Neural cell (in vitro differentiated cells): ENCODE measurements at regions not wholly inside any gene's neighbourhood (a gene's known extent, or its start where the extent isn't known, plus 50 kb on each side); places are given as distances from the start of the nearest gene placed in this dataset.

Experiments used
- H2AFZ ChIP-seq: fragments of 200-600, 300-800 bp; sonication (generic), shearing (Covaris generic); 2 replicates; pipeline ENCODE4 v1.6.0; 2014; ENCODE audit warnings: low read depth, mild to moderate bottlenecking, antibody characterized with exemption, low read length, moderate library complexity
- H3F3A ChIP-seq: fragments of 200-600 bp; shearing (Covaris generic); 2 replicates; pipeline ENCODE4 v1.6.1; 2016; ENCODE audit warnings: mild to moderate bottlenecking, moderate library complexity, mixed read lengths, antibody characterized with exemption, low read length; ENCODE audit not compliant: insufficient read depth, poor library complexity, severe bottlenecking
- H3K27ac ChIP-seq: fragments of 200-600, 300-800 bp; sonication (generic), shearing (Covaris generic); 2 replicates; pipeline ENCODE4 v1.5.1; 2014; ENCODE audit warnings: mild to moderate bottlenecking, low read length, moderate library complexity
- H3K27me3 ChIP-seq: fragments of 300-800, 200-600 bp; sonication (generic), shearing (Covaris generic); 2 replicates; pipeline ENCODE4 v1.6.0; 2014; ENCODE audit warnings: mild to moderate bottlenecking, low read depth, low read length, moderate library complexity; ENCODE audit not compliant: insufficient read depth
- H3K36me3 ChIP-seq: fragments of 300-800, 200-600 bp; sonication (generic), shearing (Covaris generic); 2 replicates; pipeline ENCODE4 v1.5.1; 2014; ENCODE audit warnings: mild to moderate bottlenecking, antibody characterized with exemption, low read length, moderate library complexity; ENCODE audit not compliant: insufficient read depth
- H3K4me2 ChIP-seq: fragments of 300-800, 200-600 bp; sonication (generic), shearing (Covaris generic); 2 replicates; pipeline ENCODE4 v1.6.0; 2014; ENCODE audit warnings: mild to moderate bottlenecking, low read length
- H3K4me3 ChIP-seq: fragments of 300-800, 200-600 bp; sonication (generic), shearing (Covaris generic); 2 replicates; pipeline ENCODE4 v1.5.1; 2014; ENCODE audit warnings: mild to moderate bottlenecking, low read length, moderate library complexity
- H3K79me2 ChIP-seq: fragments of 200-600 bp; shearing (Covaris generic); replicated peaks from 2 replicates; pipeline ENCODE4 v1.6.0; 2014; ENCODE audit warnings: mild to moderate bottlenecking, low read length, moderate library complexity; ENCODE audit not compliant: insufficient read depth
- H3K9ac ChIP-seq: fragments of 300-800, 200-600 bp; sonication (generic), shearing (Covaris generic); 2 replicates; pipeline ENCODE4 v1.6.1; 2016; ENCODE audit warnings: mild to moderate bottlenecking, low read length, mixed read lengths
- H3K9me2 ChIP-seq: fragments of 200-600 bp; shearing (Covaris generic); 2 replicates; pipeline ENCODE4 v1.6.1; 2016; ENCODE audit warnings: mild to moderate bottlenecking, low read length, mixed read lengths; ENCODE audit not compliant: insufficient read depth
- H3K9me3 ChIP-seq: fragments of 200-600, 300-800 bp; sonication (generic), shearing (Covaris generic); 2 replicates; pipeline ENCODE4 v1.6.1; 2016; ENCODE audit warnings: mild to moderate bottlenecking, mixed run types, low read length, moderate library complexity, mixed read lengths
- H4K20me1 ChIP-seq: fragments of 200-600 bp; shearing (Covaris generic); 2 replicates; pipeline ENCODE4 v1.6.1; 2016; ENCODE audit warnings: mild to moderate bottlenecking, mixed run types; ENCODE audit not compliant: insufficient read depth
- EP300 ChIP-seq: fragments of 450-650 bp; conservative IDR thresholded peaks from 2 replicates; pipeline ENCODE4 v1.6.1; 2014; ENCODE audit warnings: antibody characterized with exemption, mild to moderate bottlenecking, moderate library complexity; ENCODE audit not compliant: poor library complexity, severe bottlenecking
- EZH2 ChIP-seq: fragments of 200-600, 300-800 bp; shearing (Covaris generic), sonication (generic); IDR thresholded peaks from 2 replicates; pipeline ENCODE4 v1.6.1; 2014; ENCODE audit warnings: antibody characterized with exemption, low read length, borderline replicate concordance, mild to moderate bottlenecking; ENCODE audit not compliant: insufficient read depth, poor library complexity, severe bottlenecking
- MXI1 ChIP-seq: fragments of 450-650 bp; conservative IDR thresholded peaks from 2 replicates; pipeline ENCODE4 v1.6.1; 2014; ENCODE audit warnings: antibody characterized with exemption, mild to moderate bottlenecking; ENCODE audit not compliant: poor library complexity, severe bottlenecking
- POLR2AphosphoS5 ChIP-seq: IDR thresholded peaks from 2 replicates; pipeline ENCODE4 v1.6.1; 2012
- RAD21 ChIP-seq: fragments of 450-650 bp; conservative IDR thresholded peaks from 2 replicates; pipeline ENCODE4 v1.6.1; 2014; ENCODE audit warnings: antibody characterized with exemption, mild to moderate bottlenecking, moderate library complexity
- REST ChIP-seq: IDR thresholded peaks from 2 replicates; pipeline ENCODE4 v1.6.1; 2012; ENCODE audit warnings: borderline replicate concordance
- SMC3 ChIP-seq: fragments of 450-650 bp; conservative IDR thresholded peaks from 2 replicates; pipeline ENCODE4 v1.6.1; 2014; ENCODE audit warnings: antibody characterized with exemption, mild to moderate bottlenecking, moderate library complexity; ENCODE audit not compliant: poor library complexity
- TAF1 ChIP-seq: IDR thresholded peaks from 2 replicates; pipeline ENCODE4 v1.6.1; 2012; ENCODE audit warnings: low read depth
- TF ChIP-seq, protein P1 (sequence below): fragments of 450-650 bp; IDR thresholded peaks from 2 replicates; pipeline ENCODE4 v1.5.1; 2014; ENCODE audit warnings: antibody characterized with exemption, mild to moderate bottlenecking, moderate library complexity; ENCODE audit not compliant: poor library complexity, severe bottlenecking

- no peaks in the 10 kb centered on the region for H3K27me3 ChIP-seq
Measured at GRCh38 chr1:74830766-74831165, 97.8 kb downstream of the TYW3 start.

DNA sequence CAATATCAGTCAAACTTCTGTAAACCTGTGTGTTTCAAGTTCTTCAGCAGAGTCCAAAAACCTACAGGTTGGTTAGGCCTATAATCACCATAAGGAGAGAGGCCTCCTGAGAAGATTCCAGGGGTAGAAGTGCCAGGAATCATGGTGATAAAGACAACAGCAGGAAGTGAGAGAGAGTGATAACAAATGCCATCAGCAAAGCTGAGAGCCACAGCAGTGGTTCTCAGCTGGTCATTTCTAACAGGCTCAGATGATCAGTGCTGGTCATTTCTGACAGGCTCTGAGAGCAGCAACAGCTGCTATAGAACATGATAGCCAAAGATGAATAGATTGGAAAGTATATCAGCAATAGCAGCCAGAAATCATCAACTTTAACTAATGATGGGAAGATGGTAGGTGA, 101.3 kb downstream of the TYW3 start:
- no peak overlapping the region for H3K27ac ChIP-seq
- H3K9me2 ChIP-seq = no peaks in the 10 kb centered on the region
- H3F3A ChIP-seq = no peaks in the 10 kb centered on the region
- H3K4me2 ChIP-seq = no peak overlapping the region
- H2AFZ ChIP-seq = no peak overlapping the region
- H3K27me3 ChIP-seq = no peaks in the 10 kb centered on the region
- H3K79me2 ChIP-seq = no peaks in the 10 kb centered on the region
- H3K9ac ChIP-seq = no peak overlapping the region
- H3K36me3 ChIP-seq = no peaks in the 10 kb centered on the region
- H3K9me3 ChIP-seq = no peaks in the 10 kb centered on the region
- H3K4me3 ChIP-seq = no peak overlapping the region
- no peaks in the 10 kb centered on the region for H4K20me1 ChIP-seq
- no peak for TF ChIP-seq EZH2
- no peak for TF ChIP-seq REST
- no peak for TF ChIP-seq TAF1
- no peak for TF ChIP-seq EP300
- TF ChIP-seq RAD21 = no peak
- TF ChIP-seq SMC3 = no peak
- no peak for TF ChIP-seq POLR2AphosphoS5
- TF ChIP-seq, protein P1, sequence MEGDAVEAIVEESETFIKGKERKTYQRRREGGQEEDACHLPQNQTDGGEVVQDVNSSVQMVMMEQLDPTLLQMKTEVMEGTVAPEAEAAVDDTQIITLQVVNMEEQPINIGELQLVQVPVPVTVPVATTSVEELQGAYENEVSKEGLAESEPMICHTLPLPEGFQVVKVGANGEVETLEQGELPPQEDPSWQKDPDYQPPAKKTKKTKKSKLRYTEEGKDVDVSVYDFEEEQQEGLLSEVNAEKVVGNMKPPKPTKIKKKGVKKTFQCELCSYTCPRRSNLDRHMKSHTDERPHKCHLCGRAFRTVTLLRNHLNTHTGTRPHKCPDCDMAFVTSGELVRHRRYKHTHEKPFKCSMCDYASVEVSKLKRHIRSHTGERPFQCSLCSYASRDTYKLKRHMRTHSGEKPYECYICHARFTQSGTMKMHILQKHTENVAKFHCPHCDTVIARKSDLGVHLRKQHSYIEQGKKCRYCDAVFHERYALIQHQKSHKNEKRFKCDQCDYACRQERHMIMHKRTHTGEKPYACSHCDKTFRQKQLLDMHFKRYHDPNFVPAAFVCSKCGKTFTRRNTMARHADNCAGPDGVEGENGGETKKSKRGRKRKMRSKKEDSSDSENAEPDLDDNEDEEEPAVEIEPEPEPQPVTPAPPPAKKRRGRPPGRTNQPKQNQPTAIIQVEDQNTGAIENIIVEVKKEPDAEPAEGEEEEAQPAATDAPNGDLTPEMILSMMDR = no peak
- TF ChIP-seq MXI1 = no peak

More at GRCh38 chr1:74830766-74831165, 97.8 kb downstream of the TYW3 start:
- no peak overlapping the region for H2AFZ ChIP-seq
- H3K79me2 ChIP-seq = no peaks in the 10 kb centered on the region
- no peaks in the 10 kb centered on the region for H3K9me2 ChIP-seq
- no peaks in the 10 kb centered on the region for H3K36me3 ChIP-seq
- H3K9me3 ChIP-seq = no peaks in the 10 kb centered on the region
- H3K4me3 ChIP-seq = no peak overlapping the region
- H3F3A ChIP-seq = no peaks in the 10 kb centered on the region
- H3K4me2 ChIP-seq = no peak overlapping the region
- H4K20me1 ChIP-seq = no peaks in the 10 kb centered on the region
- TF ChIP-seq REST (no peak), TAF1 (no peak), SMC3 (no peak), RAD21 (no peak), POLR2AphosphoS5 (no peak), EZH2 (no peak), MXI1 (no peak), EP300 (no peak)
- TF ChIP-seq, protein P1 = no peak
- H3K9ac ChIP-seq = no peak overlapping the region
- H3K27ac ChIP-seq = no peak overlapping the region
